Naive B cell (primary cell): ENCODE measurements at regions not wholly inside any gene's neighbourhood (a gene's known extent, or its start where the extent isn't known, plus 50 kb on each side); places are given as distances from the start of the nearest gene placed in this dataset.
A peak's percentile ranks its signal among the peaks of the same experiment; 100 is the strongest.

Experiments used
- ATAC-seq, 2 donors: fragments of 150-1000 bp; cut with Tn5 transposase; 2 replicates each; pipeline ENCODE4 v1.10.0; 2021; ENCODE audit warnings: low read depth in 2 of 2, mild to moderate bottlenecking in 2 of 2, moderate library complexity in 2 of 2
- DNase-seq: peaks from one replicate; pipeline ENCODE4 v3.0.0; 2022
- H3K27ac Mint-ChIP-seq, 6 donors: one replicate each; pipeline ENCODE4 v1.8.0; 2020 to 2022; ENCODE audit warnings: mild to moderate bottlenecking in 6 of 6, mixed read lengths in 6 of 6, moderate library complexity in 5 of 6, inconsistent platforms in 2 of 6
- H3K27me3 Mint-ChIP-seq, 3 donors: one replicate each; pipeline ENCODE4 v1.8.0; 2021 to 2022; ENCODE audit warnings: mixed read lengths in 3 of 3, mild to moderate bottlenecking in 1 of 3
- H3K36me3 Mint-ChIP-seq, 2 donors: one replicate each; pipeline ENCODE4 v1.8.0; 2020 to 2022; ENCODE audit warnings: mixed read lengths in 2 of 2, inconsistent platforms in 1 of 2, mild to moderate bottlenecking in 1 of 2
- H3K4me1 Mint-ChIP-seq, 3 donors: one replicate each; pipeline ENCODE4 v1.8.0; 2020 to 2022; ENCODE audit warnings: mixed read lengths in 3 of 3, inconsistent platforms in 1 of 3, mild to moderate bottlenecking in 1 of 3, moderate library complexity in 1 of 3
- H3K4me3 Mint-ChIP-seq, 8 donors: one replicate each; pipeline ENCODE4 v1.8.0; 2020 to 2022; ENCODE audit warnings: mild to moderate bottlenecking in 8 of 8, mixed read lengths in 8 of 8, moderate library complexity in 8 of 8, inconsistent platforms in 2 of 8
- H3K9me3 Mint-ChIP-seq, 7 donors: one replicate each; pipeline ENCODE4 v1.8.0; 2020 to 2022; ENCODE audit warnings: mixed read lengths in 7 of 7, mild to moderate bottlenecking in 5 of 7, inconsistent platforms in 2 of 7, moderate library complexity in 1 of 7

GRCh38 chr10:16271571-16271970 lies 165.2 kb upstream of the PTER start:
- Mint-ChIP-seq H3K4me3 (no peak overlapping the region), H3K27ac (no peak overlapping the region), H3K36me3 (peaks cover 0 to 5% of the 10 kb centered on the region in 2 donors), H3K4me1 (no peaks in the 10 kb centered on the region), H3K9me3 (peaks cover 0 to 15% (median 9%) of the 10 kb centered on the region in 7 donors), H3K27me3 (no peaks in the 10 kb centered on the region)
- ATAC-seq (no peak), DNase-seq (no peak)

- Mint-ChIP-seq H3K27ac (no peak overlapping the region), H3K27me3 (no peaks in the 10 kb centered on the region), H3K4me1 (no peaks in the 10 kb centered on the region), H3K36me3 (peaks cover 0 to 5% of the 10 kb centered on the region in 2 donors), H3K4me3 (no peak overlapping the region), H3K9me3 (peaks cover 2 to 27% (median 12%) of the 10 kb centered on the region in 7 donors)
- DNase-seq (no peak), ATAC-seq (no peak)
These were observed 161.9 kb upstream of the PTER start for GRCh38 chr10:16274911-16275310.

GRCh38 chr10:16280595-16280994 lies 156.2 kb upstream of the PTER start:
- Mint-ChIP-seq H3K36me3 (no peaks in the 10 kb centered on the region), H3K27ac (no peak overlapping the region), H3K4me1 (no peaks in the 10 kb centered on the region), H3K27me3 (peaks cover 0 to 4% (median 0%) of the 10 kb centered on the region in 3 donors), H3K4me3 (no peak overlapping the region), H3K9me3 (peaks cover 2 to 26% (median 9%) of the 10 kb centered on the region in 7 donors)
- ATAC-seq: no peak
- DNase-seq: no peak

GRCh38 chr10:16292366-16292765 lies 144.4 kb upstream of the PTER start:
- H3K9me3 Mint-ChIP-seq: peaks cover 0 to 9% (median 3%) of the 10 kb centered on the region in 7 donors
- H3K27ac Mint-ChIP-seq: no peak overlapping the region
- no peak overlapping the region for H3K4me3 Mint-ChIP-seq
- H3K4me1 Mint-ChIP-seq: no peaks in the 10 kb centered on the region
- no peaks in the 10 kb centered on the region for H3K27me3 Mint-ChIP-seq
- ATAC-seq (no peak), DNase-seq (no peak)
- no peaks in the 10 kb centered on the region for H3K36me3 Mint-ChIP-seq

- H3K4me3 Mint-ChIP-seq: no peak overlapping the region
- H3K27ac Mint-ChIP-seq: no peak overlapping the region
- ATAC-seq (no peak), DNase-seq (no peak)
- peaks cover 0 to 10% (median 4%) of the 10 kb centered on the region in 7 donors for H3K9me3 Mint-ChIP-seq
- H3K36me3 Mint-ChIP-seq: no peaks in the 10 kb centered on the region
- no peaks in the 10 kb centered on the region for H3K4me1 Mint-ChIP-seq
- no peaks in the 10 kb centered on the region for H3K27me3 Mint-ChIP-seq
These were observed 139.7 kb upstream of the PTER start for GRCh38 chr10:16297069-16297468.

GRCh38 chr10:16297642-16298041 lies 139.2 kb upstream of the PTER start:
- DNase-seq (no peak), ATAC-seq (no peak)
- Mint-ChIP-seq H3K4me3 (no peak overlapping the region), H3K9me3 (peaks cover 0 to 10% (median 4%) of the 10 kb centered on the region in 7 donors), H3K36me3 (no peaks in the 10 kb centered on the region), H3K27me3 (no peaks in the 10 kb centered on the region), H3K27ac (no peak overlapping the region), H3K4me1 (no peaks in the 10 kb centered on the region)

- no peaks in the 10 kb centered on the region for H3K27me3 Mint-ChIP-seq
- no peak overlapping the region for H3K27ac Mint-ChIP-seq
- H3K4me3 Mint-ChIP-seq: no peak overlapping the region
- H3K36me3 Mint-ChIP-seq: no peaks in the 10 kb centered on the region
- H3K4me1 Mint-ChIP-seq: no peaks in the 10 kb centered on the region
- ATAC-seq (no peak), DNase-seq (no peak)
- H3K9me3 Mint-ChIP-seq: peaks cover 3 to 22% (median 8%) of the 10 kb centered on the region in 7 donors
These were observed 132.5 kb upstream of the PTER start for GRCh38 chr10:16304311-16304710.

GRCh38 chr10:16310440-16310839 lies 126.4 kb upstream of the PTER start:
- no peaks in the 10 kb centered on the region for H3K27me3 Mint-ChIP-seq
- no peaks in the 10 kb centered on the region for H3K4me1 Mint-ChIP-seq
- no peak for ATAC-seq

GRCh38 chr10:16314259-16314658 lies 122.6 kb upstream of the PTER start:
- H3K4me1 Mint-ChIP-seq: no peaks in the 10 kb centered on the region
- no peaks in the 10 kb centered on the region for H3K27me3 Mint-ChIP-seq
- H3K4me3 Mint-ChIP-seq: no peak overlapping the region
- no peaks in the 10 kb centered on the region for H3K36me3 Mint-ChIP-seq
- ATAC-seq (no peak), DNase-seq (no peak)
- H3K27ac Mint-ChIP-seq: no peak overlapping the region
- H3K9me3 Mint-ChIP-seq: peaks cover 4 to 26% (median 9%) of the 10 kb centered on the region in 7 donors

More at GRCh38 chr10:16310440-16310839, 126.4 kb upstream of the PTER start:
- no peak for DNase-seq
- Mint-ChIP-seq H3K4me3 (no peak overlapping the region), H3K27ac (no peak overlapping the region), H3K36me3 (no peaks in the 10 kb centered on the region), H3K9me3 (peaks cover 7 to 48% (median 14%) of the 10 kb centered on the region in 7 donors)

- no peaks in the 10 kb centered on the region for H3K36me3 Mint-ChIP-seq
- no peaks in the 10 kb centered on the region for H3K4me1 Mint-ChIP-seq
- no peak overlapping the region for H3K4me3 Mint-ChIP-seq
- H3K9me3 Mint-ChIP-seq: peaks cover 0 to 8% (median 0%) of the 10 kb centered on the region in 7 donors
- DNase-seq (no peak), ATAC-seq (no peak)
- H3K27me3 Mint-ChIP-seq: peaks cover 0 to 8% (median 0%) of the 10 kb centered on the region in 3 donors
- H3K27ac Mint-ChIP-seq: no peak overlapping the region
These were observed 119.9 kb upstream of the PTER start for GRCh38 chr10:16316733-16317390.

GRCh38 chr10:16341637-16342036 lies 95.2 kb upstream of the PTER start:
- H3K27me3 Mint-ChIP-seq: peaks cover 0 to 12% (median 0%) of the 10 kb centered on the region in 3 donors
- H3K4me3 Mint-ChIP-seq: no peak overlapping the region
- no peak for DNase-seq
- no peak for ATAC-seq
- H3K9me3 Mint-ChIP-seq: peaks cover 0 to 5% (median 2%) of the 10 kb centered on the region in 7 donors
- H3K36me3 Mint-ChIP-seq: no peaks in the 10 kb centered on the region
- H3K4me1 Mint-ChIP-seq: no peaks in the 10 kb centered on the region
- H3K27ac Mint-ChIP-seq: no peak overlapping the region

GRCh38 chr10:16348891-16349290 lies 87.9 kb upstream of the PTER start:
- no peak overlapping the region for H3K4me3 Mint-ChIP-seq
- no peak overlapping the region for H3K27ac Mint-ChIP-seq
- no peaks in the 10 kb centered on the region for H3K36me3 Mint-ChIP-seq
- DNase-seq: no peak
- no peaks in the 10 kb centered on the region for H3K4me1 Mint-ChIP-seq
- ATAC-seq: no peak
- H3K9me3 Mint-ChIP-seq: peaks cover 0 to 21% (median 5%) of the 10 kb centered on the region in 7 donors
- H3K27me3 Mint-ChIP-seq: peaks cover 0 to 11% (median 5%) of the 10 kb centered on the region in 3 donors

- no peak for DNase-seq
- ATAC-seq: no peak
- no peaks in the 10 kb centered on the region for H3K4me1 Mint-ChIP-seq
- no peak overlapping the region for H3K27ac Mint-ChIP-seq
- H3K36me3 Mint-ChIP-seq: no peaks in the 10 kb centered on the region
- H3K27me3 Mint-ChIP-seq: peaks cover 0 to 5% (median 5%) of the 10 kb centered on the region in 3 donors
- H3K4me3 Mint-ChIP-seq: peak overlapping the region in 1 of 8 donors; percentile 26
- H3K9me3 Mint-ChIP-seq: peaks cover 0 to 14% (median 3%) of the 10 kb centered on the region in 7 donors
These were observed 84.7 kb upstream of the PTER start for GRCh38 chr10:16352146-16352545.

GRCh38 chr10:16360001-16360400 lies 76.8 kb upstream of the PTER start:
- no peak for ATAC-seq
- Mint-ChIP-seq H3K4me3 (no peak overlapping the region), H3K27me3 (peaks cover 0 to 3% (median 0%) of the 10 kb centered on the region in 3 donors), H3K9me3 (peaks cover 0 to 20% (median 6%) of the 10 kb centered on the region in 7 donors), H3K27ac (no peak overlapping the region), H3K4me1 (no peaks in the 10 kb centered on the region), H3K36me3 (no peaks in the 10 kb centered on the region)
- no peak for DNase-seq
